GM18868 (cell line): ENCODE measurements at regions not wholly inside any gene's neighbourhood (a gene's known extent, or its start where the extent isn't known, plus 50 kb on each side); places are given as distances from the start of the nearest gene placed in this dataset.

ENCODE experiments used
- ATAC-seq: cut with Tn5 transposase; IDR thresholded peaks from one replicate; pipeline ENCODE4 v1.9.1; 2021; ENCODE audit warnings: mild to moderate bottlenecking, moderate library complexity; ENCODE audit not compliant: unreplicated experiment

DNA sequence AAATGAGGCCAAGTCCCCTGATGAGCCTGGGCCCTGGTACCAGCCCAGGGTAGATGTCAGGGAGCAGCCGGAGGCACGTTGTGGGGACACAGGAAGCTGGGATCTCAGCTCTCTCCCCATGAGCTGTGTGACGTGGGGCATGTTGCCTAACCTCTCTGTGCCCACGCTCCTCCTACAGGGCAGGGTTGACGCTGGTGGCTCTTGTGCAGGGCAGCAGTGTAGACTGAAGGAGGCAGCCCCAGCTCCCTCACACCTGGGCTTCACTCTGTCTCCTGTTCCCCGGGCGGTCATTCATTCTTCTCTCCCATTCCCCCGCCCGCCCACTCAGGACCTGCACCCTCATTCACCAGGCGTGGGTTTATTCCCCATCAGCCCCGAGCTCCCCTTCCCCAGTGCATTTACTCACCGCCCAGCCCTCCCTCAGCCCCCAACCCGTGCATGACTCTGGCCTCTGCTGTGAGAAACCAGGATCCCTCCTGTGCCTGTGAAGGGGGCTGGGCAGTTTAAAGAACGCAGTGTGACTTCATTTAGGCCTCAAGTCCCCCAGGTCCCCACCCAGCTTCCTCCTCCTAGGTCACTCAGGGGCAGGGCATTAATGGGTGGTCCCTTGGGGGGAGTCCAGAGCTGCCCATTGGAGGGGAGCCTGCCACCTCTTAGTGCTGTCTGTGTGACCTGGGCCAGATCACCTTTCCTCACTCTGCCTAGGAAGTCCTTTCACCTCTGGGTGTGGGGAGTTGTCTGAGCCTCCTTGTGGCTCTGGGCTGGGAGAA, 285.7 kb downstream of the PTPRU start:
- no peak for ATAC-seq

DNA sequence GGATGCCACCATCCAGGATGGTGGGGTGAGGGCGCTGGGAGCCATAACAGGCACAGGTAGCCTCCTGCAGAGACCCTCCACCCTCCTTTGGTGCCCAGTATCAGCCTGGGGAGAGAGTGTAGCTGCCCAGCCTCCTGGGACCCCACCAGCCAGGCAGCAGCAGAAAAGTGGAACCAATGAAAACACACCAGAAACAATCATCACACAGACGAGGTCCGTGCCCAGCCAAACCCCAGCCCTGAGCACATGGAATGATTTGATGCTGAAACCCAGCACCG, 285.1 kb downstream of the PTPRU start:
- ATAC-seq = no peak

DNA sequence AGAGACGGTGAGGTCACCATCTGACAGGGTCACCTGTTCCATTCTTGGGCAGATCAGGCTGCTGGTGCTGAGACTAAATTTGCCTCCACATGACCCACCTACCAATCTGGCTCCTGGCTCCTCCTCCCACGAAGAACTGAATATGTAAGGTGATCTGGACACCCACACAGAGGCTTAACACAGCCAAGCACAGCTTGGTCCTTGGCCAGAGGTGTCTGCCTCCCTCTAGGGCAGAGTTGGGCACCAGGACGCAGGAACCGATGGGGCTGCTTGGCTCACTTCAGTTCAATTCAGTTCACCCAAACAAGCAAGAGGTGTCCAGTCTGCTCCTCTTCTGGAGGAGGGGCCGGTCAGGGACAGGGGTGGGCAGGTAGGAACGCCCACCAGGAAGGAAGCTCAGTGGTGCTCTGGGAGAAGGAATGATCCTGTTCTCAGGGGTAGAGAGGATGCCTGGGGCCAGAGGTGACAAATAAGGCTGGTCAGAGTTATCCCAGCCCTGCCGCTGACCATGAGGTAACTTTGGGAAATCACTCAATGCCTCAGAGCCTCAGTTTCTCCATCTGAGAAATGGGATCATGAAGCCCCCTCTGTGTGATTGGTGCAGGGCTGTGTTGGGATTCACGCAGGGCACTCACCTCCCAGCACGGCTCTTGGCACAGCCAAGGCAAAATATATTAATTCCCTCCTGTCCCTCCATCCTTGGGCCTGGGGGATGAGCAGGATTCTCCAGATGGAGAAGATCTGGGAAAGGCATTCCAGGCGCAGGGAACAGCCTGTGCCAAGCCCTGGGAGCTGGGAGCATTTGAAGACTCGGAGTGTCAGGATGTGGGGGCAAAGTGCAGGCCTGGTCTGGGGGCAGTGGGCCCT, 284.5 kb downstream of the PTPRU start:
- no peak for ATAC-seq

DNA sequence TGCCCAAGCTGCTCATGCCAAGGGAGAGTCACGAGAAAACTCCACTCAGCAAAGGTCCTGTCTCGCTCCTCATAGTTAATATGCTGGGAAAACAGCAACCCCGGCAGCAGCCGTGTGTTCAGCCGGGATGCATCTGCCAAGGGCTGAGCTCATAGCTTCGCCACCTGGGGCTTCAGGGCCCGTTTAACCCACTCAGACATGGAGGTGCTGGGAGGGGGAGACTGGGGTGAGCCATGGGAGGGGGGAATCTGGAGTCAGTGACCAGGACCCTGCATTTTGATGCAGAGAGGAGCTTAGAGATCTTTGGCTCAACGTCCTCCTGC, 283.4 kb downstream of the PTPRU start:
- ATAC-seq = no peak

DNA sequence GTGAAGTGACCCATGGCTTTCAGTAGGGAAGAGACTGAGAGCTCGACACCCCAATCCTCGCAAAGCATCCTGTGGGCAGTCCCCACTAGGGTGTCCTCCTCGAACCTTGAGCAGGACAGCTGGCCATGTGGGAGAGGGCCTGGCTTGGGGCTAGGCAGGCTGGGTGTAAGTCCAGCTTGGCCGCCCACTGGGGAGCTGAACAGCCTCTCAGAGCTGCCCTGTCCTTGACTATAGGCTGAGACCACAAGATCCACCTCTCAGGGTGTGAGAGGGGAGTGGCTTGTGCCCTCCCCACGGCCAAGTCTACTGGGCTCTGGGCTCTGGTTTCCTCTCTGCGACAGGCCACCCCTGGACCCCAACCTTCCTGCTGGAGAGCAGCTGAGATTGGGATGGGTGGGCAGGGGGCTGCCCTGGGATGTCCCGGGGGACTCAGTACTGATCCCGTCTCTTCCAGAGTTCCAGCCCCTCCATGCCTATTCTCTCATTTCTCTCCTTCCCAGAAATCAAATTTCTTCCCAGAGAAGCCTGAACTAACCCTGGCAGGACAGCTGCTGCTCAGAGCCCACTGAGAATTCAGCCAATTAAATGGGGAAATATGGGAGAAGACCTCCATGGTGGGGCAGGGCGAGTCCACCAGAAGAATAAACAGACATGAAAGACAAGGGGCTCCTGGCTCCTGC, 282.9 kb downstream of the PTPRU start:
- no peak for ATAC-seq

DNA sequence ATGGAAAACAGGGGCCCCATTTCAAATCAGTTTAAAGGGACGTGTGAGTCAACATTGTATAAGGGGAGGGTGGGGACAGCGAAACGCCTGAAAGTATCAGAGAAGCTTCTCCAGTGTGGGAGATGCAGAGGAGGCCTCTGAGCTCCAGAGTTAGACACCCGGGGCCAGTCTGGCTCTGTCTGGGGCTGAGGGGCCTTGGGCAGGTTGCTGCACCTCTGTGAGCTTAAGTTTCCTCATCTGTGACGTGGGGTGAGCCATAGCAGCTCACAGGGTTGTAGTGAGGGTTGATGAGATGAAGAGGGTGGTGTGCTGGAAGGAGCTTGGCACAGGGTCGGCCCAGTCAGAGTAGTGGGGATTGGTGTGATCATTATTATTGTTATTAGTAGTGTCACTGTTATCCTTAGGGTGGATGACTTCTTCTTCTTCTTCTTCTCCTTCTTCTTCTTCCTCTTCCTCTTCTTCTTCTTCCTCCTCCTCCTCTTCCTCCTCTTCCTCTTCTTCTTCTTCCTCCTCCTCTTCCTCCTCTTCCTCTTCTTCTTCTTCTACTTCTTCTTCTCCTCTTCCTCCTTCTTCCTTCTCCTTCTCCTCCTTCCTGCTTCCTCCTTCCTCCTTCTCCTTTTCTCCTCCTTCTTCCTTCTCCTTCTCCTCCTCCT, 282.0 kb downstream of the PTPRU start:
- ATAC-seq = no peak

DNA sequence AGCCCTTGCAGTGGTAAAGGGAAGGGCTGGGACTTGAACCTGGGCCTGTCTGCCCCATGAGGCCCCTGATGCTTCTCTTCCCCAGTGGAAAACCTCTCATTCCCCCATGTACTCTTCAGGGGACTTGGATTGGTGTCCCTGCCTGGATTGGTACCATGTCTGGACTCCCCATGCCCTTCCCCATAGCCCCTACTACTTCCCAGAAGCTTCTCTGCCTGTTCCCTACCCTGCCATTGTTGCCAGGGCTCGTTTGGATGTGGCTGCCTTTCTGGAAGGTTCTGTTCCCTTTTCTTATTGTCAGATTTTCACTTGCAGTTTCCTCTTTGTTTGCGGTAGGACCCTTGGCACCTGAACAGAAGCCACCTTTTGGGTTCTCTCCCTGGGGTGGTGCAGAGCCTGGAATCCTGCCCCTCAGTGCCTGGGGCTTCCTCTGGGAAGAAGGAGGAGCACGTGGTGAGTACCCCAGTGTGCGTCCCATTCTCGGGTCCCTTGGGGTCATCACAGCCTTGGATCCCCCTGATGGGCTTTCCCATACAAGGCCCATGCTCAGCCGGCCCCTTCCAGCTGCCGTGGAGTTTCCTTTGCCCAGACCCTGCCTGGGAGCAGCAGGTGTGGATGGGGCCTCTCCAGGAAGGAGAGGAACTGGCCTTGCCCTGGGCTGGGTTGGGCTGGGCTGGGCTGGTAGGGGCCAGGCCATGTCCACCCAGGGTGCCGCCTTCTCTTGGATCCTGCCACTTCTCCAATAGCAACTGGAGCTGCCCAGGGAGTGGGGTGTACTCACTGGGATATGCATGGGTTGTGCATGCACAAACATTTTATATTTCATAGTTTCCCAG, 281.1 kb downstream of the PTPRU start:
- no peak for ATAC-seq

DNA sequence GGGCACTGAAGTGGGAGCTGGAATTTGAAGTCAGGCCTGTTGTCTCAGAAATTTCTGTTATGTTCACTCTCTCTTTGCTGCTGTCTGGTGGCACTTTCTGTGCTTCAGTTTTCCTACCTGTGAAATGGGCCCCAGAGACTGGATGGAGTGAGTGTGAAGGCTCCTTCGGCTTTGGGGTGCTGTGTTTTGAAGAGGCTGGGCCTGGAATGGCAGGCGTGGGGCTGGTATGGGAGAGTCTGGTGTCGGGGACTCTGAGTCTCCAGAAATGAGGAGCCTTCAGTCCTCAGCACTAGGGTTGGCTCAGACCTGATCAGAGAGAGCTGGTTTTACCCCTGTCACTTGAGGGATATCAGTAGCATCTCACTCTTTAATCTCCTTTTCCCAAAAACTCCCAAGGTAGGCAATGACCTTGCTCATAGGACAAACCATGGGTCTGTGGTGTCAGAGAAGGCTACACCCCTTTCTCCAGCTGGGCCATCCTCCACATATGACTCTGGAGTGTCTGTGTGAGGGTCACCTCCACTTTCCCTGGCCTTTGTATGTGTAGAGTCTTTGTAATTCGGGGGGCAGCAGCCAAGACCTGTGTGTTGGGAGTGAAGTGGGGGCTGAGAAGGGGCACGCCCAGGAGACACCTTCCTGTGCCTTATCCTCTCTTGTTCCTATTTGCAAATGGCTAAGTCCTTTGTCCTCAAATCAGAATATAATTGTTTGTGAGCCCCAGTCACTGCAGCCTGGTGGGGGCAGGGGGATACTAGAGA, 279.9 kb downstream of the PTPRU start:
- ATAC-seq = no peak

DNA sequence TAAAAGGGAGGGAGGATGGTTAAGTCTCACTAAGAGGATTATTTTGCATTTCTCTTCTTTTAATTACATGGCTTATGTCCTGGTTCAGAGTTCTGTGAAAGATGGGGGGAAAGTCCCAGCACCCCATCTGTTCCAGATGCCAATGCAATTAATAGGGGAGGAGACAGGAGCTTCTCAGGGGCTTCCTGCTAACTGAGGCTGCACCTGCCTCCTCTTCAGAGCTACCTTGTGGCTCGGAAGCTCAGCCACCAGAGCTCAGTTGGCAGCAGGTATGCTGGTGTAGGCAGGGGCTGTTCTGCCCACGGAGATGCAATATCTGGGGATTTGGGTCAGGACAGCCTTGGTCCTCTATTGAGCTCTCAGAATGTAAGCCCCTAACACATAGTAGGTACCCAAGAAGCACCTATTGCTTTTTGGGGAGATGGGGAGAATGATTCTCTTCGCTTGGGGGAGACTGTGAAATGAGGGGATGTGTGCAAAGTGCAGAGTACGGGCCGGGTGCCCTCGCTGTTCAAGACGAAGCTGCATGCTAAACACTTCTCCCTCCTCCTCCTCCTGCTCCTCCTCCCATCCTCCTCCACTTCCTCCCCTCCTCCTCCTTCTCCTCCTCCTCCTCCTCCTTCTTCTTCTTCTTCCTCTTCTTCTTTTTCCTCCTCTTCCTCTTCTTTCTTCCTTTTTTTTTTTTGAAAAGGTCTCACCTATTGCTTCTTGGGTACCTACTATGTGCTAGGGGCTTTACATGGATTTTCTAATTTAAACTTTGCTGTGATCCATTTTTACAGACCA, 279.0 kb downstream of the PTPRU start:
- no peak for ATAC-seq

DNA sequence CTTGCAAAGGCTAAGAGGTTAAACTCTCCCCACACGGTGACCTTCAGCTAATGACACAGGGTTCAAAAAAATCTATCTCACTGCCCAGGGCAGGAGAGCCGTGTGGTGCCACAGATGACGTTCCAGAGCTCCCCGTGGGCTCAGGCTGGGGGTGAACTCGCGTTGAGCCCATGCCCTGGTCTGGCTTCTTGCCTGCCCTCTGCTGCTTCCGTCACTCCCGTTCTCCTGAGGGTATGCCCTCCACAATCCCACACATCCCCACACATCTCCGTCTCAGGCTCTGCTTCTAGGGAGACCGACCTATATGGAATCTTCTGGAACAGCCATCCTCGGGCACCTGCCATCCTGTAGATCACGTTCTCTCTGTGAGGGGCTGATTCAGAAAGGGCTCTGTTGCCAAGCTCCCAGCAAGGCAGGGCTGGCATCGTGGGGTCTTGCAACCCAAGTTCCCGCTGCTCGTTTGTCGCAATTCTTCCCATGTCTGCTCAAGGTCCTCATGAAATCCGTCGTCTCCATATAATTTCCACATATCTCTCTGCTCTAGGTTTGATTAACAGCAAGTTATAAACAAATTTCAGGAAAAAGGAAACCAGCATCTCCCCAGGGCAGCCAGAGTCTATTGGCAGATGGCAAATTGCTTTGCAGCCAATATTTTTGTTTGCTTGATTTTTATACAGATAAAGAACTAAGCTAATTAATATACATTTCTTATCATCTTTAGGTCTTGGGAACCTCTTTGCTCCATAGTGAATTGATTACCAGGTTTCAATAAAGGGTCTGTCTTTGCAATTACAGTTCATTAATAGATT, 278.2 kb downstream of the PTPRU start:
- no peak for ATAC-seq

DNA sequence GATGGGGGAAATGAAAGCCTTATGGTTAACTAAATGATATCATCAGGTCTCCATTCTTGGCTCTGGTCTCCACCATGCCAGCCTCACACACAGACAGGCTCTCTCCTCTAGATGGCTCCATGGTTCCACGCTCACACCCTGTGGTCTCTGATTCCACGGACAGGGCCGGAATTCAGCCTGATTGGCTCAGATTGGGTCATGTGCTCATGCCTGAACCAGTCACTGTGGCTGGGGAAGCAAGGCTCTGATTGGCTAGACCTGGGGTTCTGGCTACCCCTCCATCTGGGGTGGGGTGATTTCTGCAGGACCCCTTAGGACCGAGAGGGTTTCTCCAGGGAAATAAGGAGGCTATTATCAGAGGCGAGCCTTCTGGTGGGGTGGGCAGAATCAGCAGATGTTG, 277.0 kb downstream of the PTPRU start:
- ATAC-seq = no peak

DNA sequence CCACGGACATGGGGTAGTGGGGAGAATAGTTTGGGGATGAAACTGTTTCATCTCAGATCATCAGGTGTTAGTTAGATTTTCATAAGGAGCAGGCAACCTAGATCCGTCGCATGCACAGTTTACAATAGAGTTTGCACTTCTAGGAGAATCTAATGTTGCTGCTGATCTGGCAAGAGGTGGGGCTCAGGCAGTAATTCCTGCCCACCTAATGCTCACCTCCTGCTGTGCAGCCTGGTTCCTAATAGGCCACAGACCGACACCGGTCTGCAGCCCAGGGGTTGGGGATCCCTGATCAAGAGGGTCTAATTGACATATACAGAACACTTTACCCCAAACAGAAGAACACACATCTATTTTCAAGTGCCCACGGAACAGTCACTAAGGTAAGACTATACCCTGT, 275.1 kb downstream of the PTPRU start:
- no peak for ATAC-seq

DNA sequence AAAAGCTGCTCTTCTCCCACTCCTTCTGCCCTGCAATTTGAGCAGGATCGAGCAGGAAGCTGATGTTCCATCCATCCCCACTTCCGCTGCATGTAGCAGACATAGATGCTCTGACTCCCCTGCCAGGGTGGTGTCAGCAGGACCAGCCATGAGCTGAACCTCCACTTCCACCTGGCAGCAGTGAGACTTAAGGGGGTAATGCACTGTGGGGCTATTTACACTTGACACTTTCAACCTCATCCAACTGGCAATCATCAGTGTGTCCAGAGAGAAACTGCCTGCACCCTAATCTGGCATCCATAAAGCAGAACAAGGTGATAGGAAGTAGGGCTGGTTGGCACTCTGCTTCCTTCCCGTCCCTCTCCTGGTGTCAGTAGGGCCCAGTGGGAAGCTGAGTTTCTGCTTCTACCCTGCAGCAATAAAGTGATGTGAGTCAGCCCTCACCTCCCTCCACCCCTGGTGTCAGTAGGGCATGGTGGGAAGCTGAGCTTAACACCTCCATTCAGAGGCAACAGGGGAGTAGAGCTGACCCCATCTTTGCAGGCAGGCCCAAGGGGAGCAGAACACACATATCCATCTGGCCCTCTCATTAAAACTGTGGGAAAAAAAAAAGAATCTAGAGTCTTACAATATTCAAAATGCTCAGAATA, 272.3 kb downstream of the PTPRU start:
- no peak for ATAC-seq

DNA sequence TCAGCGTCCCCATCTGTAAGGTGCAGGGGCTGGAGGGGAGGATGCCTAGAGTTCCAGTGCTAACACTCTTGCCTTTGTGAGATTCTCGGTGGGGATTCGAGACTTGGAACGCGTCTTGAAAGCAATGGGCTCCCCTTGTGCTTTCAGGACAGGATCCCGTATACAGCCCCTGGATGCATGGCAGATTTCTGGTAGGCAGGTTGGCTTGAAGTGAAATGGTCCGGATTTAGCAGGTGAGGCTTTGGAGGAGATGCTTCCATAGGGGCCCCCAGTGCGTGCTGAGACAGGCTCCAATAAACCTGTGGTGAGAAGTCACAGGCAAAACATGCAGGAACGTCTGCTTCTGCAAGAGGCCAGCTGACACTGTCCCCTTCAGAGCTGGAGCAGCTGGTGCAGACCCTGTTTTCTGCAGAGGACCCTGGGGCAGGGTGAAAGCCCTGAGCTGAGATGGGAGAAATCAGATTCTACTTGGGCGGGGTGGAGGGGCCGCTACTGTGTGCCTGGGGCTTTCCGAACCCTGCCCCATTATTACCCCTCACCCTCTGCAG, 270.4 kb downstream of the PTPRU start:
- no peak for ATAC-seq

DNA sequence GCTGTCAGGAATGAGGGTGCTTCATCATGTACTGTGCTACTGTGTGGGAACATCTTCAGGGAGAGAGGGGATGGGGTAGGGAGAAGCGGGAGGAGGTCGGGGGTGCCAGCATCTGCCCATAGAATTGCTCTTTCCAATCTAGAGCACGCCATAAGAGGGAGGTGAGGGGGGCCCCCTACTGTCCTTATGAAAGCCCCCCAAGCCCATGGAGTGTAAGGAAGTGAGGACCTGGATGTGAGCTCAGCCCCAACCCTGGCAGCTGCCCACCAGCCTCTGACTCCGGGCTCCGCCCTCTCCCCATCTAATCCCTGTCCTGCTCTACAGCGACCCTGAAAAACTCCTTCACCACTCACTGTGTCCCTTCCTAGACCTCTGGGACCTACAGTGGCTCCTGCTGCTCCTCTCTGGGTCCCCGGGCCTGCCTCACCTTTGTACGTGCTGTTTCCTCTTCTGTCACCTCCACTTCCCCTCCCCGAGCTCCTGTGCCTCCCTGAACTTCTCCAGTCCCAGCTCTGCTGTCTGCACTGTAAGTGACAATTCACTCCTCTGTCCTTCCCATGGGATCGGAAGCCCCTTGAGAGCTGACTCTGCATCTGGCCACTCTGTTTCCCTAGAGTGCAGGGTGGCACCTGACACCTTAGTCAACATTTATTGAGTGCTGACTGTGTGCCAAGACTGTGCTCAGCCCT, 269.4 kb downstream of the PTPRU start:
- ATAC-seq = no peak

DNA sequence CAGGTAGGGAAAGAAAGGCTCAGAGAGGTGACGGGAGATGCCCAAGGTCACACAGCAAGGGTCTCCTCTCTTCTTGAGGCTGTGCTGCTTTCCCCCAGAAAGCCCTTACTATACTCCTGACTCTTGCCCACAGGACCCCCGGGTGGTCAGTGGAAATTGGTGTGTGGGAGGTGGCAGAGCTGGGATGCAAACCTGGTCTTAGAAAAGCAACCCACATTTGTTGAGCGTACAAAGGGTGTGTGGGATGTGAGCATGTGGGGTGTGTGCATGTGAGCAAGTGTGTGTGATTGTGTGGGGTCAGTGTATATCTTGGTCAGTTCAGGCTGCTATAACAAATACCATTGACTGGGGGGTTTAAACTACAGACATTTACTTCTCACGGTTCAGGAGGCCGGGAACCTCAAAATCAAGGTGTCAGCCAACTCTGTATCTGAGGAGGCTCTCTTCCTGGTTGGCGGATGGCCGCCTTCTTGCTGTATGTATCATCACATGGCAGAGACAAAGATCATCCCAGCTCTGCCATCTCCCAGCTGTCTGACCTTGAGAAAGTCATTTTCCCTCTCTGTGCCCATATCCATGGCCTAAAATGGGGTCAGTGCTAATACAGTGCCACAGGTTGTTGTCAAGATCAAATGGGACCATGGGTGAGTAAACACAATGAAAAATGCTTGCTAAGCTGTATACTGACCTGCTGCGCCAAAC, 268.5 kb downstream of the PTPRU start:
- no peak for ATAC-seq
